GM18867 (cell line): ENCODE measurements at regions not wholly inside any gene's neighbourhood (a gene's known extent, or its start where the extent isn't known, plus 50 kb on each side); places are given as distances from the start of the nearest gene placed in this dataset.

Experiments used
- ATAC-seq: cut with Tn5 transposase; IDR thresholded peaks from one replicate; pipeline ENCODE4 v1.9.1; 2021; ENCODE audit warnings: mild to moderate bottlenecking, moderate library complexity; ENCODE audit not compliant: unreplicated experiment

GRCh38 chr21:43348801-43349261 lies 78.1 kb downstream of the SIK1 start:
- ATAC-seq, result no peak

GRCh38 chr21:43348170-43348766 lies 78.7 kb downstream of the SIK1 start:
- ATAC-seq, result no peak

- no peak for ATAC-seq
Observed at GRCh38 chr21:43347461-43348169, 79.3 kb downstream of the SIK1 start.

DNA sequence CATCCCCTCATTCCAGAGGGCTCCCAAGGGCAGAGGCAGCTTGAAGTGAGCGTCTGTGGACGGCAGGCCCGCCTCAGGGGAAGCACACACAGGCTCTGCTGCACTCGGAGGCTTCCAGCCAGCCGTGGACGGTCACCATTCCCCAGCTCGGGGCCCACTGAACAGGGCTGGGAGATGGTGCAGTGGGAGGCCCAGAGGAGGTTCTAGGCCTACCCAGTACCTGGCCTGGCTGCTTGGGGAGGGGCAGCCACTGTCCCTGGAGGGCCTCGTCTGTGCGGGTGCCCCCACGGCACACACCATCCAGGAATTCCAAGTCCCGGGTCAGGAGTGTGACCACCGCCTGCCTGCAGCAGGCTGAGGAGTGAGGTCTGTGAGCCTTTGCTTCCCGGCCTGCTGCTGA lies 80.4 kb downstream of the SIK1 start:
- ATAC-seq, result no peak

DNA sequence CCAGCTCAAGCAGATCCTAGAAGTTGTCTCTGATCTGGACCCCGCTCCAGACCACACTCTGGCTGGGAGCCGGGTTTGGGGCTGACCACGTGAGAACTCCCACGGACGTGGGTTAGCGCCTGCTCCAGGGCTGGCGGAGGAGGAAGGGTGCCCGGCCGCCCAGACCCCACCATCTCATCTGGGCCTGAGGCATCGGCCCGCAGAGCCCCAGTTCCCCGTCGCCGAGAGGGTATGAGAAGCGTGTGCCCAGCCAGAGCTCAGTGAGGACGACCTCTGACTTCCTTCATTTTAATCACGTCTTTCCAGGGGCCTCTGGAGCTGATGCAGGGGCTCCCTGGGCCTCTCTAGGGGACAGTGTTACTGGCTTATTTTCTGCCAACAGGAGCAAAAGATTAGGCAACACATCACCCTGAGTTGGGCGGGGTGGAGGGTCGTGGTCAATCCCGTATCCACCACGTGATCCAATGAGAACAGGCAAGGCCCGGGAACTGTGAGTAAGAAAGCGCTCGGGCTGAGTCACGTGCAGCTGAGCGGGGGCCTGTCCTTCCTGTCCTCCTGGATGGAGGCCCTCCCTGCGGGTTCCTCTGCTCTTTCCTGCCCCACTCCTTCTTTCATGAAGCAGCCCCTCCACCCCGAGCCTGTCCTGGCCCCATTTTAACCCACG lies 81.1 kb downstream of the SIK1 start:
- no peak for ATAC-seq

GRCh38 chr21:43345046-43345745 lies 81.7 kb downstream of the SIK1 start:
- ATAC-seq, result no peak

GRCh38 chr21:43343992-43344886 lies 82.7 kb downstream of the SIK1 start:
- no peak for ATAC-seq

DNA sequence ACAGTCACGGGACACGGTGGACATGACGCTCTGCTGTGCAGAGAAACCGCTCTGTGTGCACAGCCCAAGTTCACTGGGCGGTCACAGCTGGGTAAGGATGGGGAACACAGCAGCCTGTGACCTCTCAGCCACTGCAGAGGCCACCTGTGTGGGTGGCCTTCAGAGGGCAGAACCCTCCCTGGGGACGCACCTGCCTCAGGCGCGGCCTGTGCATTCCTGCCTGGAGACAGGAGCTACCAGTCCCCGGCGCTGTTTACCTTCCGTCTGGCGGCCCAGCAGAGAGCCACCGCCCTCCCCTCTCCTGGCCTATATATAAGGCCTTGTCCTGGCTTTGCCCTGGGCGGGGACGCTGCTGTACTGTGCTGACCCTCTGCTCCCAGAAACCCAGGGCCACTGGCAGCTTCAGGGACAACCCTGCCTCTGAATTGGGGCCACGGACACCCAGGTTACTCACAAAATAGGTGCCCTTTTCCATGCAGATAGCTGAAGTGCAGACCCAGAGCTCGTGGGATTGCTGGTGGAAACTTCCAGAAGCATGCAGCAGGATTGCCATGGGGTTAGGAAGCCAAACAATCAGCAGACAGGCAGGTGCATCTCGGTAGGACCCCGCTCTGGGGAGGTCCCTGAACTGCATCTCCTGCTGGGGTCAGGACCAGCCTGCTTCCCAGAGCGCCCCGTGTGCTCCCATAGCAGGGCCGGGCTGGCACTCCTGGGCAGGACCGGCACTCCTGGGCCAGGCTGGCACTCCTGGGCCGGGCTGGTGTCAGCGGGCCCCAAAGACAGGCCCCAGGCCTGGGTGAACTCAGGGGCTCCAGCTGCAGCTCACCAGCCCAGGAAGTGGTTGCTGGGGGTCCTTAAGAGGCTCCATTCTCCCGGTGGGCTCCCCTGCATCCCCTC lies 83.6 kb downstream of the SIK1 start:
- no peak for ATAC-seq

DNA sequence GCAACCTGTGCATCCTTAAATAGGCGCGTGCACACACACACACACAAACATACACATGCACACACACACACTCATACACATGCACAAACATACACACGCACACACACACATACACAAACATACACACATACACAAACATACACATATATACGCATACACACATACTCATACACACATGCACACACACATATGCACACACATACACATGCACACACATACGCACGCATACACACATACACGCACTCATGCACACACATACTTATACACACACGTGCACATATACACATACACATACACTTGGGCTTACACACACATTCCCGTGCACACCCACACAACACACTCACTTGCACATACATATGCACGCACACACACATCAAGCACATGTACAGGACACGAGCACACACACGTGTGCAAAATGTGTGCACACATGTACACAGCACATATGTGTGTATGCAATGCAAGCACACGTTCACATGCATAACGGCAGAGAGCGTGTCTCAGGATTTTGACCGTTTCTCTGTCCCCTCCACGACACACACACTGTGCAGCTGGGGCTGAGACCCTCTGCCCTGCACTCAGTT lies 84.5 kb downstream of the SIK1 start:
- ATAC-seq, result no peak

GRCh38 chr21:43341378-43342161 lies 85.4 kb downstream of the SIK1 start:
- no peak for ATAC-seq

GRCh38 chr21:43340491-43341377 lies 86.2 kb downstream of the SIK1 start:
- no peak for ATAC-seq

DNA sequence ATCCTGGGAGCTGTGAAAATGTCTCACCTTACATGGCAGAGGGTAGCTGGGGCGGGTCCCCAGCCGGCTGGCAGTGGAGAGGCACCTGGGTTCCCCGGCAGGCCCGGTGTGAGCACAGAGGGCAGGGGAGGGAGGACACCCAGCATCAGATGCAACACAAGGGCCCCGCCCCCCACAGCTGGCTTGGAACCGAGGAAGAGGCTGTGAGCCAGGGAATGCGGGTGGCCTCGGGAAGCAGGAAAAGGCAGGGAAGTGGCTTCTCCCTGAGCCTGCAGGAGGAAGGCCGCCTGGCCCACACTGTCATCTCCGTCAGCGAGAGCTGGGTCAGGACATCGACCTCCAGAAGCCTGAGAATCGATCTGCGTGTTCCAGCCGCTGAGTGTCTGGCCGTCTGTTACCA lies 87.3 kb downstream of the SIK1 start:
- no peak for ATAC-seq

- ATAC-seq, result no peak
Observed at GRCh38 chr21:43338951-43339350, 88.0 kb downstream of the SIK1 start.

GRCh38 chr21:43337901-43338655 lies 88.9 kb downstream of the SIK1 start:
- ATAC-seq, result no peak

DNA sequence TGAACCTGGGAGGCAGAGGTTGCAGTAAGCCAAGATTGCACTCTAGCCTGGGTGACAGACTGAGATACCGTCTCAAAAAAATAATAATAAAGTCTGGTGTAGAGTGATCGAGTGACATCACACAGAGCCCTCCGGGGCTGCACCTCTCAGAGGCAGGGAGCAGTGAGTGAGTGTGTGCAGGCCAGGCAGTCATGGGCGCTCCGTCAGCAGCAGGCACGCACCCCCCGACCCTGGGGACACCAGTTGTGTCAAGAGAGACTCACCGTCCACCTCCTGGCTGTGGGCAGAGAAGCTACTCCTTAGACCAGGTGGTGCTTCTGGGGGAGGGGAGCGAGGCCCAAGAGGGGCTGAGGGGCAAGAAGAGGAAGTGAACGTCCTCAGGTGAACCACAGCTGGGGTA lies 91.8 kb downstream of the SIK1 start:
- ATAC-seq, result no peak

DNA sequence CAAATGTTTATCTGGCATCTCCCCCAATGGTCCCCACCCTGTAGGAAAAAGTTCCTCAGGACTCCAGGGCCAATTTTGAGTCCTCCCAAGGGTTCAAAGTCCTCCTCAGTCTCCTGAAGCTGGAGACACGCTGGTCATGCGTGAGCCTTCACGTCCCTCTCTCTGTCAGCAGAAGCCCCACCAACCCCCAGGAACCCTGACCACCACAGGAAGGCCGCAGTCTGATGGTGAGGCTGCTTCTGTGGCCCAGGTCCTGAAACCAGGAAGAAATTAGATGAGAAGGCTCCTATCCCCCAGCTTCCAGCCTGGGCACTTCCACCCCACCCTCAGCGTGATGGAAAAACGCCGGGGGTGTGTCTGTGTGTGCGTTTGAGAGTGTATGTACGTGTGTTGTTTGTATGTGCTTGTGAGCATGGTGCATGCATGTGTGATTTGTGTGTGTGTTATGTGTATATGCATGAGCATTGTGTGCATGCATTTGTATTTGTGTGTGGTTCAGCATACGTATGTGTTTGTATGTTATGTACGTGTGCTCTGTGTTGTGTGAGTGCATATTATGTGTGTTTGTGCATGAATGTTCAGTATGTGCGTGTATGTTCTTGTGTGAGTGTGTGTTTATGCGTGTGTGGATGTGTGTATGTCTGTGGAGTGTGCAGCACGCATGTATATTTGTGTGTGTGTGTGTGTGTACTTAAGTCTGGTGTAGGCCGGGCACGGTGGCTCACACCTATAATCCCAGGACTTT lies 92.5 kb downstream of the SIK1 start:
- no peak for ATAC-seq
